NCI-H2227 treated with DMSO at 0.1 percent for 48 hours (cell line): ENCODE measurements at regions not wholly inside any gene's neighbourhood (a gene's known extent, or its start where the extent isn't known, plus 50 kb on each side); places are given as distances from the start of the nearest gene placed in this dataset.
"Not testable (repeated sequence)": the region's sequence is repeated elsewhere in the genome, so short reads cannot be mapped to it uniquely, and the experiment has no call there.

Source experiments
- DNase-seq: peaks from one replicate; lab custom pipeline; 2025; lab: John Stamatoyannopoulos, UW

DNA sequence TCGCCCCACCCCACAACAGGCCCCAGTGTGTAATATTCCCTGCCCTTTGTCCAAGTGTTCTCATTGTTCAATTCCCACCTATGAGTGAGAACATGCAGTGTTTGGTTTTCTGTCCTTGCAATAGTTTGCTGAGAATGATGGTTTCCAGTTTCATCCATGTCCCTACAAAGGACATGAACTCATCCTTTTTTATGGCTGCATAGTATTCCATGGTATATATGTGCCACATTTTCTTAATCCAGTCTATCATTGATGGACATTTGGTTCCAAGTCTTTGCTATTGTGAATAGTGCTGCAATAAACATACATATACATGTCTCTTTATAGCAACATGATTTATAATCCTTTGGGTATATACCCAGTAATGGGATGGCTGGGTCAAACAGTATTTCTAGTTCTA lies 132.7 kb downstream of the SNX10 start:
- DNase-seq: not testable (repeated sequence)

DNA sequence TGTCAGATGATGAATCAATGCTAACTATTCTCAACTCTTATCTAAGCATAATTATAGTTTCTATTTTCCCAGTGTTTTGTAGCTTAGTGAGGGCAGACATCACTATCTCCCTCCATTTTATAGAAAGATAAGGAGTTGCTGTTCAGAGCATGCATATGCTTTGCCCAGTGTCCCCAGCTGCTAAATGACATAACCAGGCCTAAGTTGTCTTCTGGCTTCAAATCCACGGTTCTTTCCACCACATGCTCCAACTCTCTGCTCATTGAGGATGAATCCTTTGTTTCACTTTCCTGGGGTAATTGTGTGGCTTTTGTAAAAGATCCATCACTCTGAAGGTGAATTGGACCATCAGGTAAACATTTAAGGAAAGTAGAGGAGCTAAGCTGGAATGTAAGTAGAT lies 134.0 kb downstream of the SNX10 start:
- no peak for DNase-seq

DNA sequence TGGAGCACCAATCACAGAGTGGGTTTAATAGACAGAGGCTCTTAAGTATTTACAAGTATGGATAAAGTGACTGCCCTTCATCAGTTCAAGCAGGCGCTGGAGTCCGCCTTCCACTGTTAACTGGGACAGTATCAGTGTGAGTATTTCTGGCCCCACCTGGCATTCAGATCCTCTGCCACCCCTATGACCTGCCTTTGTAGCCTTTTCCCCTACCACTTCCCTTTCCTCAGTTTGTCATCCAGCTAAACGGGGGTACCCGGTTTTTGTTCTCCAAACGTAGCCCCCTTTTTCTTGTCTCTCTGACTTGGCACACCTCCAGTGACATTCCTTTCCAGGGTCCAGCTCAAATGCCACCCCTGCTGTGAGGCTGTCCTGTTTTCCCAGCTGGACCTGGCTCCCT lies 134.4 kb downstream of the SNX10 start:
- DNase-seq: no peak

GRCh38 chr7:26428571-26428970 lies 136.9 kb downstream of the SNX10 start:
- no peak for DNase-seq

- no peak for DNase-seq
These were observed 137.5 kb downstream of the SNX10 start for GRCh38 chr7:26429168-26429567.

DNA sequence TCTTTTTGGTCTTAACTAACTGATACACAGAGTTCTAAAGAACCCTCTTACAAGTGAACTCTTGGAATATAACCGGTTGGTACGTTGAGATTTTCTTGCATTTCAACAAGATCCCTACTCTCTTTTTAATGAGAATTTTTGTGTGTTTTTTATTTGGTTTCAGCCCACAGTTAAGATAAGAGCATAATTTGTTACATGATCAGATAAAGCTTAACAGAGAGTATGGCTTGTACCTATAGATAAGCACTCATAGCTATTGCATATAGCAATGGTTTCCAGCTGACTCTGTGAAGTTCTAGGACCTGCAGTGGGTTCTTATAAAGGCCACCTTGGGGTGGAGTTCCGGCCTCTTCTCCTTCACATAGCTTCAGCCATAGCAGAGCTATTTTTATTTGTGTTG lies 143.3 kb downstream of the SNX10 start:
- DNase-seq: no peak

- peak; percentile 89 for DNase-seq
These were observed 145.4 kb downstream of the SNX10 start for GRCh38 chr7:26437003-26437532.

- DNase-seq: no peak
These were observed 146.4 kb downstream of the SNX10 start for GRCh38 chr7:26438078-26438477.

DNA sequence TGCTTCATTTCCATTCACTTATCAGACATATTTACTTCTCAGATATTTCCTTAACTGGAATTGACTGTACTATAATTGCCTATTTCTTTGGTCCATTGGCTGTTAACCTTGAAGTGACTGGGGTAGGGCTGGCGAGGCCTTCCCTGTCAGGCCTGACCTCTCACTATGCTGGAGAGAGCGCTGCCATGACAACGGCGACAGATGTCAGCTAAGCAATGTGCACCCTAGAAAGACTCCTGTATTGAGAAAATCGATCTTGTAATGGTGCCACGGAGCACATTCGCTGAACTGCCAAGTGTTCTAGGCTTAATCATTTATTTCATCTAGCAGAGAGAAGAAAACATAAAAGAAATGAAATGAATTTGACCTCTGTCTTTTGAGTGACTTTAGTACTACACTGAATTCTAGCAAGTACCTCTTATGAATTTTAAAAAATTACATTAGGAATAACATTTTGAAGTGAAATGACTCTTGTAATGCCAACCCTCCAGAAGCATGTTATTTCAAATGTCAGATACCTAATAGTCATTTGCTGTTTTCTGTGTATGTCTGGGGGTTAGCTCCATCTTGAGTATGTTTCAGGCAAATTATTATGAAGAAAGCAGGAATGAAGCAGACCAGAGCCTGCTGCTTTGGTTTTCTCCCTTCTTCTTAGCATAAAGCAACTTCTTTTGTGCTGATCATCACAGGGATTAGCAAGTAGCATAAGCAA lies 148.0 kb downstream of the SNX10 start:
- DNase-seq: peak; percentile 59

DNA sequence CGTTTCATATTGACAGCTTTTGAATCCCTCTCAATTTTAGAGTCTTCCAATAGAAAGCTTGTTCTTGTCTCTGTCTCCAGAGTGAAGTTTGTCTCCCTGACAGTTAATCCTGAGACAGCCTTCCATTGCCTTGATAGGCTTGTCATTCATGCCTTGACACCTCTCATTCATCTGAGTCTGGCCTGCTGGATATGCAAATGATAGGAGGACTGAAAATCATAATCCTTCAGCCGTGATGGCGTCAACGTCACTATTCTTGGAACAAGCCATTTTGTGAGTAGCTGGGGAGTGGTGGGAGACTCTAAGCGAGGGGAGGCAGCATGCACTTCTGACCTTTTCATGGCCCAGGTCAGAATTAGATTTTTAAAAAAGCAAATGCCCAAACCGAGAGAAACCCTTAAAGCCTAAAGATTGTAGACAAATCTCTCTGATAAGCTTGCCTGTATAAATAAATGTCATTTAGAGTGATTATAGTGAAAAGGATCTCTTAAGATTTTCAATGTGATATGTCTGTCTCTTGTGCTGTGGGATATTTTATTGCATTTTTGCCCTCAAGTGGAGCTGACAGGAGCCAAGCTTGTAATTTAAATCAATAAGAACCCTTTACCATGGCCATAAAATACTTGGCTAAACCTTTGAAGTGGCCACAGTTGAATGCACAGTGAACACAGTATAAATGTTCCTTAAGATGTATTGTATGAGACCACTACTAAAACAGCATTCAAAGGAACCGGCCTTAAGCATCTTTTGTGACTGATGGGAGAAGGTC lies 148.8 kb downstream of the SNX10 start:
- DNase-seq: peak; percentile 92

GRCh38 chr7:26441002-26441521 lies 149.4 kb downstream of the SNX10 start:
- peak; percentile 82 for DNase-seq

- no peak for DNase-seq
These were observed 150.1 kb downstream of the SNX10 start for GRCh38 chr7:26441611-26442277.

DNA sequence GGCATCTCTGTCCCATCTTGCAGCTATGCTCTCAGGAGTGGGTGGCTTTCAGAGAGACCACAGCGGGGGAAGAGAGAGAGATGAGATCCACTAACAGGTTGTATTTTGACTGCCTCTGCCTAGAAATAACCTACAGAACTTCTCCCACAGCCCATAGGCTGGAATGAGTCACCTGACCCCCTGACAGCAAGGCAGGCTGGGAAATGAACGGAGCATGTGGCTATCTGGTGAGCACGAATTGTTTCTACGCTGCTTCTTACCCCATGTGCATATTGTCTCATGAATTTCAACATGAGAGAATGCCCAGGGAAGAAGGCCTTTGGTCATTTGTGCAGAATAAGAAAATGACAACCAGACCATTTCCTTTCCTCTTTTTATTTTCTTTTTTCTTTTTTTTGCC lies 151.3 kb downstream of the SNX10 start:
- DNase-seq: no peak

GRCh38 chr7:26443751-26444150 lies 152.1 kb downstream of the SNX10 start:
- no peak for DNase-seq

DNA sequence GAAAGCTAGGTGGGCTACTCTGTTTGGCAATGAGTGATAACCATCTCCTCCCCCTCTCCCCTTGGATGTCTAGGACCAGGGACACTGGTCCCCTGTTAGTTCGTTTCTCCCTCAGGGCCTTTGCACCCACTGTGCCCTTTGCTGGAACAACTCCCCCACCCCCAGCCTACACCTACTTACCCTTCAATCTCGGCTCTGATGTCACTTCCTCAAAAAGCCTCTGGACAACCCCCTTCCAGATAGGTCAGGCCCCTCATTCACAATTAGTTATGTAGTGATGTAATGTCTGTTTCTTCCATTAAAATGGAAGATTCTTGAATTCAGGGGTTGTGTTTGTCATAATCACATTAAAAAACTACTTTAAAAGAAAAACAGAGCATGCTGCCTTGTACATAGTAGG lies 152.9 kb downstream of the SNX10 start:
- DNase-seq: no peak

DNA sequence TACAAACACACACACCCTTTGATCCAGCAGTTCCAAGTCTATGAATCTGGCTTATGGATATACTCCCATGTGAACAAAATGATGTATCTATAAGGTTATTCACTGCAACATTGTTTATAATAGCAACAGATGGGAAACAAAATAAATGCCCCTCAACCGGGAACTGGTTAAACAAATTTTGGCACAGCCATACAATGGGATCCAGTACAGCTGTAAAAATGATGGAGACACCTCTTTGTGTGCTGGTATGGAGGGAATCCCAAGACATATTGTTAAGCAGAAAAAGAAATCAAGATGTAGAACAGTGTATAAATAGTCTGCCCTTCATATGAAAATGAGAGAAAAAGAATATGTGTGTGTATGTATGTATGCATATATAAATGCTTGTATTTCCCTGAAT lies 155.5 kb downstream of the SNX10 start:
- no peak for DNase-seq

DNA sequence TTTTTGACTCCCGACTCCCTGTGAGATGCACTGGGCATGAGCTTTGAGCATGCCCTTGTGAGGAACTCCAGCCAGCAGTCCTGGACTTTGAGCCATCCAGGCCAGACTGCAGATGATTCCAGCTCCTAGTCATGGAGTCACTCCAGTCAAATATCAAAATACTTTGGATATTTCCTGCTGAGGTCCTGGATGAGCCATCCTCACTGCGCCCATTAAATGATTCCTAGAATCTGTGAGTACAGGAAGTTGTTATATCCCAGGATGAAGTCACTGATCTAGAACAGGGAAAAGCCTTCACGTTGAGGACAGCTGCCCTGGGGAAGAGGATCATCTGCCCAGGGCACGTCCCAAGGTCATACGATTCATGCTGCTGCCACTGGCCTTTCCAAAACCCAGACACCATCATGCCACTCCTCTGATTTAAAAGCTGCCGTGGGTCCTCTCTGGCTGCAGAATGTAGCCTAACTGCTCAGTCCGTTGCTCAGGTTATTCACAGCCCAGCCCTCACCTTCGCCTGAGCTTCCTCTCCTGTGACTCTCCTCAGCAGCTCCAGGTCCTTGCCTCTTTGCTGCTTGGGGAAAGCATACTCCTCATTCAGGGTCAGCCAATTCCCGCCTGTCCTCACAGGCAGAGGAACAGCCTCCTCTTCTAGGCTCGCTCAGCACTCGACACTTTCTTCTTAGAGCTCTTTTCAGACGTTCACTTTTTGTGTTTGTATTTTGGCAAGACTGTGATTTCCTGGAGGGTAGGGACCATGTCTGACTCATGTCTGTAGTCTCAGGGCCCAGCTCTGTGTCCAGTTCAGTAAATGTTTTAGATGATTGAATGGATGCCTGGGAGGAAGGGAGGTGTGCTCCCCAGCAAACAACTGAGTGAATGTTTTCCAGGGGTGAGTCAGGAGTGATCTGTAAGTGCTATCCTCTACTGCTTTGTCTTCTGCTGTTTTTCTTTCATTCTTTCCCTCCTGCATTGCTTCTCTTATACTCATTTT lies 157.8 kb downstream of the SNX10 start:
- no peak for DNase-seq

DNA sequence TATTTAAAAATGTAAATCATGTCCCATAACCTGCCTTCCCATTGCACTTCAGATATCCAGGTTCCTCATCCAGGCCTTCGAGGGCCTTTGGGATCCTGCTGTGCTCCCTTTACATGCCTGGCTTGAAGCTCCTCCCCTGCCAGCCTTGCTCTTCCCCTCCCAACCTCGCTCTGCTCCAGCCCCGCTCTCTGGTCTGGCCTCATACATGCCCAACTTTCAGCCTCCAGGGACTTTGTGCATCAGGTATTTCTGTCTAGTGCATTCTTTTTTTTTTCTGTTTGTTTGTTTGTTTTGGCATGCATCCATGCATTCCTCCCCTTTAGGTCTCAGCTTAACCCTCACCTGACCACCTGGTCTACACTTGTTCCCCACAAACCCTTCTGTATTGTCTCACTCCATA lies 160.3 kb downstream of the SNX10 start:
- DNase-seq: no peak

- no peak for DNase-seq
These were observed 162.5 kb downstream of the SNX10 start for GRCh38 chr7:26454180-26454579.

GRCh38 chr7:26457696-26458327 lies 166.2 kb downstream of the SNX10 start:
- DNase-seq: no peak
